GM19372 (cell line): ENCODE measurements at regions not wholly inside any gene's neighbourhood (a gene's known extent, or its start where the extent isn't known, plus 50 kb on each side); places are given as distances from the start of the nearest gene placed in this dataset.

Experiments used
- ATAC-seq: cut with Tn5 transposase; IDR thresholded peaks from one replicate; pipeline ENCODE4 v1.9.1; 2021; ENCODE audit warnings: mild to moderate bottlenecking, low read depth, moderate library complexity; ENCODE audit not compliant: unreplicated experiment

DNA sequence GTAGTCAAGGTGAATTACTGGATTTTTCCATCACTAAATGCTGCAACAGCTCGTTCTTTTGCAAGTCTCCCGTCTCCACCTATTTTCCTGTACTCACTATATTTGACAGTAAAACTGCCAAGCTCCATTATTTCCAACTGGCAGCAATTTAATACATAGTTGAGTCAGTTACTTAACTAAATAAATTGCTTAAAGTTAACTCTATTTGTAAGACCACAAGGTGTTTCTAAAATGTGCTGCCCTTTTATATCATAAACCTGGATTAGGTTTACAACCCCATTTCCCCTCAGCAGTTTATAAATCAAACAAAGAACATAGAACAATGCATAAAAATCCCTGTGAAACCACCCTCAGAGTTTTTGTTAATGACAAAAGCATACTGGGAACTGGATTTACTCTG lies 211.4 kb upstream of the DPH6 start:
- no peak for ATAC-seq

DNA sequence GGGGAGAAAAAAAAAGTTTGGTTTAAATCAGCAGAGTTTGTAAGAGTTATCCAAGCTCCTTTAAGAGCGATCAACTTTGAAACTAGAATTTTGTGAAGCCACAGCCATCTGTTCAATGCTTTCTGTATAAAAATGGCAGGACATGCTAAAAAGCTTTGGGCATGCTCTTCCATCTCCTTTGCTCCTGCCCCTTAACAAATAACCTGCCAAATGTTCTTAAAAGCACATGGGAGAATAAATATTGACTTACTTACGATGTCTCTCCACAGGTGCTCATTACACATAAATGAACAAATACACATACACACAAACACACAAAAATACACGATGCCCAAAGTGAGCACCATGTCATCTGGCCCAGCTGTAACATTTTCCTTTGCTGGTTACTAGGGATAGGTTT lies 211.8 kb upstream of the DPH6 start:
- ATAC-seq = no peak

DNA sequence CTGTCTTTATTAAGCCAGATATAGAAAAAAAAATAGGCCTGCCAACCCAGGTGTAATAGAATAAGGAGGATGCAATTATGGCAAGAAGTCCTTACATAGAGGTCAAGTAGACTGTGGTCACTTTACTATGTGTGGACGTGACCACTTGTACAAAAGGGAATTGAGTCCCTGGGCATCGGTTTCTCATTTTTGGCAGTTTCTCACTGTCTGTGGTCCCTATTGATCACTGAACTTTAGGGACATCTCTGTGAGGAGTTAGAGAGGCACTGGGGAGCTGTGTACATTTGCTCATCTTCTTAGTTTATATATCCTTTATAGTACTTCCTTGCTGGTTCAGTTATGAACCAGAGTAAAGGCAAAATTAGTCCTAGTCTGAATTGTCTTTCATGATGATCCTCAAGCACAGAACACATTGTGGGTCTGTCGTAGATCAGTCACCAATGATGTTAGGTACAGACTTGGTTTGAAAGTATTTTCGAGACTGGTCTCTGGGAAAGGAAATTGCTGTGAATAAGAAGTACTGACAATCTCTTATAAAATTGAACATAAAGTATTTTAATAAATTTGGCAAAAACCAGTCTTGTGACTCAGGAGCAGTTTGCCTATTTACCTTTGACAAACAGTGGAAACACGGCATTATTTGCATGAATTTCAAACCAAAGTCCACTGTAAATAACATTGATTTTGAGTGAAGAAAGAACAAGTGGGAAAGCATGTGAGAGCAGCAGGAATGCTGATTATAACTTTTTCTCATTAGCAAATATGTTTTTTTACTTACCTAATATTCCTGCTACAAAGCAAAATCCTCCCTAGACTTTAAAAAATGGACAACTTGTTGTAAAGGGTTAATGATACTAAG lies 218.9 kb upstream of the DPH6 start:
- no peak for ATAC-seq

DNA sequence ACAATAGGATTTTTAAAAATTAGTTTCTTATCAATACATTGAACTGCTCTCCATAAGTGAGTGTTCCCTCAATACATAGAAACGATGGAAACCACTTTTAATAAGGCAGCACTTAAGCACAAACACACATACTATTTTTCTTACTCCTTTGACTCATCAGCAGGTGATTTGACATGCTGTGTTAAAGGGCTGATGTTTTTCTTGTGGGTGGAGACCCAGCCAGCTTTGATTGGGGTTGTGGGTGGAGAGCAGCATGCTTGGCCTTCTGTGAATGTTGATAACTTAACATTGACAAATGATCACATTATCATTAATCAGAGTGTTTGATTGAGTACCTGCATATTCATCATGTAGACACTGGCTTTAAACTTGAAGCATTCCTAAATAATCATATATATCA lies 223.0 kb upstream of the DPH6 start:
- no peak for ATAC-seq

DNA sequence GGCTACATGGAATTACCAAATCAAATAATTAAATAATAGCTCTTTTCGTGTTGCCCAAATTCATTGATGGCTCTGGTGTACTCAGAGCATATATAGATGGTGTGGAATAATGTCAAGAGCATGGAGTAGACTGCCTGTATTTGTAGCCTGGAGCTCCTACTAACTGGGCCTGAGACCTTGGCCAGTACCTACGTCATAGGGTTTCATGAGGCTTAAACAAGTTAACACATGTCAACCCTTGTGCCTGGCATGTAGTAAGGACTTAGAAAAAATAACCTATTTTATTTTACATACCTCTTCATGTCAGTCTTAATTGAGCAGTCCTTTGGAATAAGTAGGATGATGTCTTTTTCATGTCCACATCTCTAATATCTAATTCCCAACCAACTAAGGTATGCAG lies 223.7 kb upstream of the DPH6 start:
- no peak for ATAC-seq

DNA sequence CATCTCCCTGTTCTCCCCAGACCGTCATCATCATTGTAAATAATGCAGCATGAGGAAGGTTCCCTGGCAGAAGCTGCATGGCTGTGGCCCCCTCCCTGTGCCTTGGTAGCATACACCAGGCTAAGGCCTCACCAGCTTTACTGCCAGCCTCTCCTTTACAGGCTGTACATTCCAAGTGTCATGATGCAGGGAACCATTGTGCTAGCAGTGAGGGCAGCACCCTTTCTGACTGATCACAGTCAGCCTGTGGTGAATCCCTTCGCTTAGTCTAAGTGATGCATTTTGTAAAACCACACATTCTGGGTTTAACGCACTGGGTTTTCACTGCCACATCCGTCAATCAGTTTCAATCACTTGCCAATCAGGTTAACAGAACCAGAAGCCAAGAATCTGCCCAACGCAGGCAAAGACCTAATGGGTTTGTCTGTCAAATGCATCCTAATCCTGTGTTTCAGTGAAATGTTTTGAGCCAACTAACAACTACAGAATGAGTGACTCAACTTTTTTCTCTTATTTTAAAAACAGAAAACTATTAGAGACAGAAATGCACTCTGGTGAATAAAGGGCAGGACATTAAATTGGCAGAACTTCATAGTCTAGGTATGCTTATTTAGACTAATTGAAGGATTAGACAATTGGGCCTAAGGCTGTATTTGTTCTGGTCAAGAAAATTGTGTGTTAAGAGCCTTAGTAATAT lies 225.9 kb upstream of the DPH6 start:
- no peak for ATAC-seq

DNA sequence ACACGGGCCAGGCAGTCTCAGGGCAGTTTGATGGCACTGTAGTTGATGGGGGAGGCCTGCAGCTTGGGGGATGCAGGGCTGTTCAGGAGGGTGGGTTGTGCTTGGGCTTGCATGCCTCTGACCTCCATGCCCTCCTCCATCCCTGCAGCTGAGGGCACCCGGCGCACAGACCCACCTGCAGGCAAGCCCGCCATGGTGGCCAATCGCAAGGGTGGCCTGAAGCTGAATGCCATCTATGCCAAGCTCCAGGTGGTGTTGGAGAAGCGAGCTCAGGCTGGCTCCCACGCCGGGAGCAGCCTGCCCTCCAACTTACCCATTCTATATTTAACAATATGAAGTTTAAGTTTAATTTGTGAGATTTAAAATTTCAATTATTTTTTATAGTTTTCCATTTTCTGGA lies 228.7 kb upstream of the DPH6 start:
- no peak for ATAC-seq

DNA sequence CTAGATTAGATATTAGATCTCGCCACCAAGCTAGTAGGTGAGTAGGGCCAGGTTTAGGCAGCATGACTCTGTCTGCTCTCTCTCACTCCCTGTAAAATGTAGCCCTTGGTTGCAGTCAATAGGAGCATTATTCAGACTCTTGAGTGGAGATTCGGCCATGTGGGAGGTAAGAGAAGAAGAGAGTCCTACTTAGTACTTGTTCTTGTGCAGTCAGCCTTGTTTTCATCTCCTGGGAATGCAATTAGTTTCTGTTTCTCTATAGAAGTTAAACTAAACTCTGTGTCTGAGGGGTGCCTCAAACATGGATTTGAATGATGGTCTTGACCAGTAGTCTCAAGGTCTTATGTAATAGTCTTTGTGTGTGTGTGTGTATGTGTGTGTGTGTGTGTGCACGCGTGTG lies 229.5 kb upstream of the DPH6 start:
- ATAC-seq = no peak

DNA sequence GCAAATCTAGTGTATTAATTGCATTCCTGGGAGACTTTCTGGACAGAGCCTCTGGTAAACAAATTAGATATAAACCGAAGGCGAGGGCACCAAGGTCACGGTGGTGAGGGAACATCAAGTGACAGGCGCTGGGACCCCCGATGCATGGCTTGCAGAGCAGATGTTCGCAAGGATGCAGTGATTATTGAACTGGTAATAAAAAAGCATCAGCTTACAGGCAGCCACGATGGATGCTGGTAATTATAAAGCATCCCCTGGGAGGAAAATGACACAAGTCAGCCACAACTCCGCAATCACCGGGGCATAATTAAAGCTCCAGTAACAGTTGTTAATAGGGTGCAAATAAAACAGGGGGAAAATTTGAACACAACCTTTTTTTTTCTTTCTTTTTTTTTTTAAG lies 231.1 kb upstream of the DPH6 start:
- ATAC-seq = no peak

DNA sequence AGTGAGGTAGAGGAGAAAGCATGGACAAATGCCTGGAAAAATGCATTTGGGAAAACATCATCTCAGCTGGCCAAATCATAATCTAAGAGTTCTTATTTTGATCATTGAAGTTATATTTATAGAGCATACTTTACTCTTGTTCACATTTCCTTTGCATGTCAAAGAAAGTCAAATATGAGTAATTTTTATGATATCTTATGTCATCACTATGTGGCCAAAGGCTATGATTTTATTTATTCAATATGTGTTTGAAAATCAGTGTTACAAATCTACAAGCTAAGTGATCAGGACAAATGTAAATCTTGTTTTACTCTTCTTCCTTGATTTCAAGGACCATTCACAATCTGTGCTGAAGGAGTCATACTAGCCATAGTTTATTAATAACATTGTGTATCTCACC lies 237.2 kb upstream of the DPH6 start:
- ATAC-seq = no peak

DNA sequence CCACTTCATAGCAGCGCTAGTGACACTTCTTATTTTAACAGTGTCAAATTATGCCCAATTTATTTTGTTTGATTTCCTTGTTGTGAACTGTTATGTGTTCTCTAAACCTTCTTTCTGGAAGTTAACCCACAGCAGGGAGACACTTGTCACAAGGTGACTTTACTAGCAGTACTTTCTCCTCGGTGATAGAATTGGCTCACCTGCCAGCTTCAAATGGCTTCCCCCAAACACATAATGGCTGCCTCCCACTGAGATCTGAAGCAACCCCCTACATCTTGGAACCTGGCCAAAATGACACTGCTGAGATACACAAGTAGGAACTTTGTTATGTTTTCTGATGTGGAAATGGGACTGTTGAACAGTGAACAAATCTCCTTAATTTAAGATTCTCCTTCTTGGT lies 238.8 kb upstream of the DPH6 start:
- ATAC-seq = no peak

DNA sequence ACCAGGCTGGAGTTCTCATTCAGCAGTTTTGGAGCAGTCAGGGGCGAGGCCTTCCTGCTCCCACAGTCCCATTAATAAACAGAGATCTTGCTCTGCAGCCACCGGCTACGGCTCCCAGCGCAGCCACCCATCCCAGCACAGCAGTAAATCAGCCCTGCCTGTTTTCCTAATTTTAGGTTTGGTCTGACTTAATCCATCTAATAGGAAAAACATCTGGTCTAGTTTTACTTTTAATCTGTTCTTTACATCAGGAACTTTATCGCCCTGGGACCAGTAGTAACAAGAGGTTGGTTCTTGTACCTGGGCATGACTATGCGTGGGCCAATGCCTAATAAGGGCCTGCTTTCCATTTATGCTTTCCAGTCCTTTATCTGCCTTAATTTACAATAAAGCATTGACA lies 264.0 kb upstream of the DPH6 start:
- ATAC-seq = no peak

DNA sequence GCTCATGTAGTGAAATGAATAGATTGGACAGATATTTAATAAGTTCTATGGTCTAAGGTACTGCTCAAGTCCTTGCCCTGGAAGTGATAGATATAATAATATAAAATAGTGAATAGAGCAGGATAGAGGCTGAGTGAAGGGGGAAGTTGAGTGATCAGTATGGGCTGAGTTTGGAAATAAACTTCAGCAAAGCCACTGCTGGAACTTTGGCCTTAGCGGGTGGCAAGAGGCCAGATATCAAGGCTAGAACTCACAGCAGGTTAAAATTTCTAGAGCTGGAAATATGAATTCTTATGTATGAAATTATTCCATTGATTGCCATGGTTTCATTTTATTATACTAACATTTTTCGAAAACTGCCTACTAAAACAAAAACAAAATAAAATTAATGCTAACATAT lies 267.6 kb upstream of the DPH6 start:
- no peak for ATAC-seq

DNA sequence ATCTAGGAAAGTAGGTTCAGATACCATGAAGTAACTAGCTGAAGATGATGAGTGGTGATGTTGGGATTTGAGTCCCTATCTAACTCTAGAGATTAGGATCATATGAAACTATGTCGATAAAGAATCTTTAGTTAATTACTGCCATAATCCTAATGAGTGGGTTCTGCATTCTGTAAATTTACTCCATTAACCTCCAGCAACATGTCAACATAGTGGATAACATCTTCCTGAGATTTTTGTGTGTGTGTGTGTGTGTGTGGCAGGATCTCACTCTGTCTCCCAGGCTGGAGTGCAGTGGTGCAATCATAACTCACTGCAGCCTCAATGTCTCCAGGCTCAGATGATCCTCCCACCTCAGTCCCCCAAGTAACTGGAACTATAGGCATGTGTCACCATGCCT lies 272.9 kb upstream of the DPH6 start:
- no peak for ATAC-seq

DNA sequence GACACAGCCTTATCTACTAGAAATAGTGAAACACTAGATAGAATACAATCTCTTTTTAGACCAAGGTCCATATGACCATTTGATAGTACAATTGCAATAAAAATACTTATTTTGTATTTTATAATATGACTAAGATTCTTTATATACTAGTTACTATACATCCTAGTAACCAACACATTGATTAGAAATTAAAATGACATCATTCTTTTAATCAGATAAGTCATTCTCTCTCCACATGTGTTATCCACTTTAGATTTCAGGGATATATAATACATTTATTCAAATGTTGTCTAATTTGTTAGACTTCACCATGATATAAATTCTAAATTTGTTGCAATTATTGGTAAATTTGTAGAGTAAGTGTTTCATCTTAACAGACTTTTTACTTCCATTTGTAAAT lies 276.2 kb upstream of the DPH6 start:
- ATAC-seq = no peak

DNA sequence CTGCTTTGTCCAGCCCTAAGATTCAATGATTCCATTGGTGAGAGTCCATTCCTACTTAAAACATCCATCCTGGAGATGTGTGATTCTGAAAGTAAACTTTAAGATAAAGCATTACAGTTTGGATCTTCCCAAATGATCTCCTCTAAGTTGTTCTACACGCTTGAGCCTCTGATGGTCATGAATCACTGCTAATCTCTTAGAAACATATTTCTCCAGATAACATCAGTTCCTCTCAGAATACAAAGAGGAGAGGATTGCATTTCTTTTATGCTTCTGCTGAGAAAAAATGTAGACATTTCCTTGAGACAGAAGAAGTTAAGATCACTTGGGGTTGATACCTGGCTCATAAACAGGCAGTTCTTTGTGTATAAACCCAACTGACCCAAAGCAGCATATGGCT lies 281.2 kb upstream of the DPH6 start:
- ATAC-seq = no peak

DNA sequence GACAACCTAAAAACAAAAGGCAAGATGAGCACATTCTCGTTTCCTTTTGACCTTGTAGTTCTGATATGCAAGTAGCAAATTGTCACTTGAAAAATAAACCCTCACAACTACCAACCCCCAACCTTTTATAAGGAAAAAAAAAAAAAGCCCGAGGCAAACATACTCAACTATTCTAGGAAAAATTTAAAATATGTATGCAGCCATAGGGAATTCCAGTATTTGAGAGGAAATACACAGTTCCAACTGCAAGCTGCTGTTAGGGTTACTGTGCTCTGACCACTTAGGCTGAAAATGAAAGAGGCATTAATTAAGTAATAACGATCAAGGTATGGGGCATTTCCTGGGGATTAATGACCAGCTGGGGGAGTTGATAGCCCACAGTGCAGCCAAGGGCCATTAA lies 281.9 kb upstream of the DPH6 start:
- no peak for ATAC-seq

DNA sequence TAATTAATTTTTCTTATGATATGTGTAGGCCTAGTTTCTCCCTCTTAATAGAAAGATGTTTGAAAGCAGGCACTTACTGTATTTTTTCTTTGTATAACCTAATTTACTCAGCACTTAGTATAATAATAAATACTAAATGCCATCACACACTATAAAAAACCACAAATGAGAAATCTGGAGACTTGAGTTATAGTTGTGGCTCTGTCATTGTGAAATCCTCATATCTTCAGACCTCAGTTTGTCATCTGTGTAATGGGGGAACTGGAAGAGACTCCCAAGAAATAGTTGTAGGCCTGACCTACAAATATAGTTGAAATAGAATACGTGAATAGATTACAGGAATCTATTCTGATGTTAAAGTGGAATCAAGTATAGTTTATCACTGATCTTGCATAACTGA lies 287.6 kb upstream of the DPH6 start:
- ATAC-seq = no peak

DNA sequence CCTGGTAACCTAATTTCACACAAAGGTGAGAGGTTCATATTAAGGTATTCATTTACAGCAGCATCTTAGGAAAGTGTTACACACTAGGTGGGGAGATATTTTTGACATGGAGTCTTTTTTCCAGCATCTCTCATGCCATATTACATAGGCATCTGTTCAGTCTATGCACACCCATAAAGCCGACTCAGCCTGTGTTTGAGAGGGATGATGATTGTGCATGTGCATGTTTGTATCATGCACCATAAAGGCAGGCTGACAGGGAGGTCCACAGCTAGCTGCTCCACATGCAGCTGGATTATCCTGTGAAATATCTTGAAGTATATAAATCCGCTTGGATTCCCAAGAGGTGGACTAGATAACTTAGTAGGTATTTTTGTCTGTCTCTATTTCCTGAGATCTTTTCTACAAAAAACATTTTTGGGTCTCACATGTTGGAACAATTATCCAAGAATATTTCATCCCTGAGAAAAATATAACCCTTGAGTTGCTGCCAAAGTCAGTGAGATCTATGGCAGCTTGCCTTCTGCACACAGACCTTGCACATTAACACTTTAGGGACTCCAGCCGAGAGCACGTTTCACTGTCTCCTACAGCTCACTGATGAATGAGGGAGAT lies 288.4 kb upstream of the DPH6 start:
- no peak for ATAC-seq

DNA sequence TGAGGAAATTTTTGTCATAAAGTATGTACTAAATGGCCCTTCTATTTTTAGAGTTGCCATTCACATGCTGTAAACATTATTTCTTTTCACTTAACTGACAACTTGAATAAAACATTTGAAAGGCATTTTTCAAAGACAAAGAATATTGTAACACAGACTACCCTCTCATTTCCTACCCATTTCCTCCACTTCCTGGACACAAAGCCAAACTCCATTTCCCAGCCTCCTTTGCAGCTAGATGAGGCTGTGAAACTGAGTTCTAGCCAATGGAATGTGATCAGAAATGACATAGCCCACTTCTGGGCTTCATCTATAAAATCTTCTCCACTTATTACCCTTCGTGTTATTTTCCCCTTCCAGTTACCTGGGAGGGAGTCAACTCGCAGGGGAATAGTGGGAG lies 288.9 kb upstream of the DPH6 start:
- ATAC-seq = no peak

DNA sequence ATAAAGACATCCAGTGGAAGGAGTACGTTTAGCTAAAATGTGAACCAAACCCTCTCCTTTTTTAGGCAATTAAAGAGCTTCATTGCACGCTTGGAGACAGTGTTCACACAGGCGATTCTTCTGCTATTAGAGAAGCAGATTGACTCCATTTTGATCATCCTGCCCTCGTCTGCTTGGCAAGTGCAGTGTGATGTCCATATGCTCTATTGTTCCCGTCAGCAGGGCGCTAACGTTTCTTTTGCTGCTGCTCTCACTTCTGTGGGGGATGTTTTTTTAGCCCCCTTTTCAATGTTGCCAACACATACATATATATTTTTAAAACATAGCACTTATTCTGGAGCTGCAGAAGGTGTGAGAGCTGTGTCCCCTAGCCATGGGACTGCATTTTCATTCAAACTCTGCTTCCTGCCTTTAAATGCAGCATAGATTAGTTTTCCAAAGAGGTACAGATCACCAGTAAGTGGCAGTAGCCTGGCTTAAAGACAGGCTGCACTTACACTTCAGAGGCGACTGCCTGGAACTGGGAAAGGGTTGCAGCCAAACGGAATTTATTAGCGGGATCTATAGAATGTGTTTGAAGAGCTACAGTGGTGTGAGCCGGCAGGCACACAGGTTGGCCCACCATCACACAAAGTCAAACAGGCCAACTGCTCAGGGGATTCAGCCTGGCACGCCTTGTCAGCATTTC lies 292.6 kb upstream of the DPH6 start:
- no peak for ATAC-seq
